Upper lobe of right lung (tissue), 1 donor: ENCODE measurements at regions not wholly inside any gene's neighbourhood (a gene's known extent, or its start where the extent isn't known, plus 50 kb on each side); places are given as distances from the start of the nearest gene placed in this dataset.
"Not testable (repeated sequence)": the region's sequence is repeated elsewhere in the genome, so short reads cannot be mapped to it uniquely, and the experiment has no call there.

Experiments
- ATAC-seq: fragments of 200-7000 bp; cut with Tn5 transposase; one replicate; pipeline ENCODE4 v1.9.1; 2020; ENCODE audit warnings: mild to moderate bottlenecking, moderate library complexity
- DNase-seq: peaks from one replicate; pipeline ENCODE4 v3.0.0-alpha.2; 2020
- H3K27ac ChIP-seq: fragments of 200-600 bp; one replicate; pipeline ENCODE4 v1.8.0; 2022
- H3K27me3 ChIP-seq: fragments of 200-600 bp; one replicate; pipeline ENCODE4 v1.8.0; 2022; ENCODE audit warnings: mild to moderate bottlenecking
- H3K36me3 ChIP-seq: fragments of 200-600 bp; one replicate; pipeline ENCODE4 v1.8.0; 2022
- H3K4me1 ChIP-seq: fragments of 200-600 bp; one replicate; pipeline ENCODE4 v1.8.0; 2022
- H3K4me3 ChIP-seq: fragments of 200-600 bp; one replicate; pipeline ENCODE4 v1.8.0; 2022; ENCODE audit warnings: mild to moderate bottlenecking
- H3K9me3 ChIP-seq: fragments of 200-600 bp; one replicate; pipeline ENCODE4 v1.8.0; 2022
- intact Hi-C: fragments of 100-400 bp; cut with DNase I; formaldehyde crosslinking; loops from one replicate; pipeline ENCODE4 v1.11.0; 2022
- TF ChIP-seq, protein P1 (sequence below): fragments of 200-600 bp; IDR thresholded peaks from one replicate; pipeline ENCODE4 v1.8.0; 2022; ENCODE audit warnings: antibody characterized with exemption
- donor health status: DM: no; HTN: yes; CAD: no; lungs with severe emphysema.

DNA sequence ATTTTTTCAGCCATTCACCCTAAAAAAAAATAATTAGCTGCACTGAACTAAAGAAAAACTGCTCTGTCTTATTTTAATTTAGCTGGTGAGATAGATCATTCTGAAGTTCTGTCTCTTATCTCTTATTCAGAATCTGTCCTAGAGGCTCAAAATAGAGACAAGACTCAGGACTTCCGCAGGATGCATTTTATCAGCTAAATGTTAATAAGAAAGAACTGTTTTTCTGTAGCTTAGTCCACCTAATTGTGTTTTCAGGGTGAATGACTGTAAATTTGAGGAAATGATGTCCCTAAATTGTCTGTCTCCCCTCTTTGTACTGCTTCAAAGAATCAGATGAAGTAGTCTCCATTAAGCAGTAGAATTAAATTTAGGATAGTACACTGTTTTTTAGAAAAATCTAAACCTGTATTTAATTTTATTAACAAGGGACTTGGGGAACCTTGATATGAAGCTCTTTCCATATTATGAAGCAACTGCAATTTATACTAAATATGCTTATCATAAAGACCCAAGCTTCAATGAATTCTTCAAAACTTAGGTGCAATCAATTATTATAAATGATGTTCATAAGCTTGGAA is 671.9 kb downstream of the RWDD3 start:
- DNase-seq (no peak), ATAC-seq (no peak)
- Histone ChIP-seq H3K9me3 (no peaks in the 10 kb centered on the region), H3K4me1 (no peaks in the 10 kb centered on the region), H3K4me3 (no peak overlapping the region), H3K36me3 (no peaks in the 10 kb centered on the region), H3K27ac (no peak overlapping the region), H3K27me3 (no peaks in the 10 kb centered on the region)
- TF ChIP-seq, protein P1, sequence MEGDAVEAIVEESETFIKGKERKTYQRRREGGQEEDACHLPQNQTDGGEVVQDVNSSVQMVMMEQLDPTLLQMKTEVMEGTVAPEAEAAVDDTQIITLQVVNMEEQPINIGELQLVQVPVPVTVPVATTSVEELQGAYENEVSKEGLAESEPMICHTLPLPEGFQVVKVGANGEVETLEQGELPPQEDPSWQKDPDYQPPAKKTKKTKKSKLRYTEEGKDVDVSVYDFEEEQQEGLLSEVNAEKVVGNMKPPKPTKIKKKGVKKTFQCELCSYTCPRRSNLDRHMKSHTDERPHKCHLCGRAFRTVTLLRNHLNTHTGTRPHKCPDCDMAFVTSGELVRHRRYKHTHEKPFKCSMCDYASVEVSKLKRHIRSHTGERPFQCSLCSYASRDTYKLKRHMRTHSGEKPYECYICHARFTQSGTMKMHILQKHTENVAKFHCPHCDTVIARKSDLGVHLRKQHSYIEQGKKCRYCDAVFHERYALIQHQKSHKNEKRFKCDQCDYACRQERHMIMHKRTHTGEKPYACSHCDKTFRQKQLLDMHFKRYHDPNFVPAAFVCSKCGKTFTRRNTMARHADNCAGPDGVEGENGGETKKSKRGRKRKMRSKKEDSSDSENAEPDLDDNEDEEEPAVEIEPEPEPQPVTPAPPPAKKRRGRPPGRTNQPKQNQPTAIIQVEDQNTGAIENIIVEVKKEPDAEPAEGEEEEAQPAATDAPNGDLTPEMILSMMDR = no peak
- intact Hi-C loops = no loop called here

DNA sequence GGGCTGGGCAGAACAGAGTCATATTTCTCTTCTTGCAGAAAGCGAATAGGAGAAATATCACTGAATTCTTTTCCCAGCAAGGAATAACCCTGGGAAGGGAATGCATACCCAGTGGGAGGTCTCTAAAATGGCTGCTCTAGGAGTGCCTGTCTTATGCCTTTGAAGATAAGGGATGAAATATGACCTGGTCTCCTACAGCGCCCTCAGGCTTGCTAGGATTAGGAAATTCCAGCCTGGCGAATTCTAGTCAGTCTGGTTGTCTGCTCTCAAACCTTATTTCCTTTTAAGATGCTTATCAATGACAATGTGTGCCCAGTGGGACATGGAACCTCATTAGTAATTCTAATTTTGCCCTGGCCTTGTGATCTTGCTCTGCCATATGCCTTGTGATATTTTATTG is 677.7 kb downstream of the RWDD3 start:
- ATAC-seq, H3K36me3 ChIP-seq, H3K27me3 ChIP-seq, intact Hi-C loops, H3K4me3 ChIP-seq, H3K9me3 ChIP-seq, H3K27ac ChIP-seq, DNase-seq, H3K4me1 ChIP-seq: not testable (repeated sequence)

DNA sequence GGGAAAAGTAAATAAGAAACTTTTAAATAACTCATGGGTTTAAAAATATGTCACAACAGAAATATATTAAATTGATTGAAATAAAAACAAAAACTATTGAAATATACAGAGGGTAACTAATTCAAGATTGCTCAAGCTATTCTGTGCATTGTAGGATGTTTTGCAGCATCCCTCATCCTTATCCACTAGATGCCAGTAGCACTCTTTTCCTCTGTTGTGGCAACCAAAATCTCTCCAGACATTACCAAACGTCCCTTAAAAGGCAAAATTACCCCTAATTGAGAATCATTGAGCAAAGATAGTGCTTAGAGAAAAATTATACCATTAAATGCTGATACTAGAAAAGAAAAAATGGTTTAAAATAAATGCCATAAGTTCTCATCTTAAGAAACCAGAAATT is 682.6 kb downstream of the RWDD3 start:
- intact Hi-C loops = no loop called here
- Histone ChIP-seq H3K36me3 (no peaks in the 10 kb centered on the region), H3K9me3 (no peaks in the 10 kb centered on the region), H3K27ac (no peak overlapping the region), H3K4me3 (no peak overlapping the region), H3K4me1 (no peaks in the 10 kb centered on the region), H3K27me3 (no peaks in the 10 kb centered on the region)
- no peak for DNase-seq
- TF ChIP-seq, protein P1 = no peak
- ATAC-seq = no peak

DNA sequence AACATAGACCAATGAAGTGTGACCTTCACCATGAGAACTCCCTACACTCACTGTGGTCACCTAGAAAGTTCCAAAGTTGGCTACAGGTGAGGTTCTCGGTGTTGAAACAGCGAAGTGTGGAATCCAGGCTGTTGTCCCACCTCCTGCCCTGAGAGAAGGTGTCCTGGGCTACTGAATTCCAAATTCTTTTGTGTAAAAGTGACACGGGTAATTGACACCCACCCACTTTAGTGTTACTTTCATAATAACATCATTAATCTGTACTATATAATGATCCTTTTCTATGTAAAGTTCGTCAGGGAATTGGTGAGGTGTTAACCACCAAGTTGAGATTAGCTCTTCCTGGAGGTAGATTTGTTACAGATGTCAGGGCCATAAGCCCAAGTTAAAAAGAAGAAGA is 690.7 kb downstream of the RWDD3 start:
- no peak for DNase-seq
- intact Hi-C loops = no loop called here
- Histone ChIP-seq H3K4me3 (no peak overlapping the region), H3K36me3 (no peaks in the 10 kb centered on the region), H3K27ac (no peak overlapping the region), H3K27me3 (no peaks in the 10 kb centered on the region), H3K9me3 (no peaks in the 10 kb centered on the region), H3K4me1 (no peaks in the 10 kb centered on the region)
- TF ChIP-seq, protein P1 = no peak
- ATAC-seq = no peak

DNA sequence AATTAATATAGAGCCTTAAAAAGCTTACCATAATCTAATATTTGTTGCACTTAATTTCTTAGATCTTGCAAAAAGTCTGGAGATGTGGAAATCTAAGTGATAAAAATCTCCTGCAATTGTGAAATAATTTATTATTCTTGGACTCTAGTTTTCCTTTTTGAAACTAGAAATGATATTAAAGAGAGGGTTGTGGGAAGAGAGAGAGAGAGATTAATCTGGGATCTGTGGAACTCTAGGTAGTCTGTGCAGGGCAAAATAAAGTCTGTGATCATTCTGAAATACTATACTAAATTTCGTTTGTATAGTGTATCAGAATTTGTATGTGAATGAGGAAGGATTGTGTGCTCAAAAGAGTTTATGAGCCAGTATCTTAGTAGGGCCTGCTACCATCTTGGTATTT is 692.3 kb downstream of the RWDD3 start:
- no peaks in the 10 kb centered on the region for H3K36me3 ChIP-seq
- H3K4me1 ChIP-seq = no peaks in the 10 kb centered on the region
- TF ChIP-seq, protein P1 = no peak
- DNase-seq = no peak
- H3K4me3 ChIP-seq = no peak overlapping the region
- H3K27ac ChIP-seq = no peak overlapping the region
- H3K27me3 ChIP-seq = no peaks in the 10 kb centered on the region
- ATAC-seq = no peak
- H3K9me3 ChIP-seq = no peaks in the 10 kb centered on the region
- intact Hi-C loops = no loop called here

DNA sequence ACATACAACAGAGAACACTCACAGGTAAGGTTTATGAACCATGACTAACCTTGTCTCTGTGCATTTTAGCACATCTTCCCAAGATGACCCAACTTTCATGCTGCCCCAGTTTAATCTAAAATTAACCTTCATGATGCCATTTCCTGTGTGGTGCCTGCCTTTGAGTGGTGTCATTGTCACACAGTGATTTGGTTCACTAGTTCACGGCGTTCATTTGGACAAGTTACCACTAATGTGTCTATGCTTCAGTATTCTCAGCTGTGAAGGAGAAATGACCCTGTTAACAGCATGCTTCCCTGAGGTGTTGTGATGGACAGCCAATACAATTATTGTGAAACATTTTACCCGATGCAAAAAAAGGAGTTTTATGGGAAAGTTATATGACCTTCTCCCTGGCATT is 693.1 kb downstream of the RWDD3 start:
- ATAC-seq = no peak
- no peak for DNase-seq
- Histone ChIP-seq H3K27me3 (no peaks in the 10 kb centered on the region), H3K4me1 (no peaks in the 10 kb centered on the region), H3K4me3 (no peak overlapping the region), H3K9me3 (no peaks in the 10 kb centered on the region), H3K36me3 (no peaks in the 10 kb centered on the region), H3K27ac (no peak overlapping the region)
- TF ChIP-seq, protein P1 = no peak
- intact Hi-C loops = no loop called here
